K562 (cell line): ENCODE measurements at regions not wholly inside any gene's neighbourhood (a gene's known extent, or its start where the extent isn't known, plus 50 kb on each side); places are given as distances from the start of the nearest gene placed in this dataset.

Experiments used
- ATAC-seq: fragments of 200-7000 bp; cut with Tn5 transposase; 3 replicates; pipeline ENCODE4 v1.9.1; 2020; ENCODE audit warnings: moderate library complexity
- BruUV-seq: library from RNA; stranded (reverse); fragments of 400-500 nt; replicated peaks from 2 replicates; lab custom pipeline; 2021; lab: Mats Ljungman, UMichigan
- CTCF ChIA-PET: fragments of 300-600 bp; formaldehyde crosslinking; extraction: SDS; loops from one replicate; lab custom pipeline; 2021; ENCODE audit warnings: low intra/inter-chr PET ratio; lab: Yijun Ruan, JAX
- POLR2A ChIA-PET: fragments of 300-600, 350-650 bp; sonication (Branson Sonifier 250); formaldehyde crosslinking; extraction: SDS; loops from one replicate; lab custom pipeline; 2021; ENCODE audit warnings: antibody characterized with exemption, inconsistent platforms; lab: Yijun Ruan, JAX
- DNase-seq, 4 experiments: peaks; one replicate each; pipeline versions ENCODE4 v3.0.0 to v3.0.0-alpha.2; 2011 to 2018; ENCODE audit warnings: low spot score in 3 of 4, mixed read lengths in 3 of 4; ENCODE audit errors: extremely low read depth in 1 of 4
- FAIRE-seq: peaks from 2 replicates; lab custom pipeline; 2011; peaks lifted over from hg19 to GRCh38; lab: Jason Lieb, UNC
- H2AFZ ChIP-seq: 2 replicates; pipeline ENCODE4 v1.6.0; 2011; ENCODE audit warnings: low read depth, low read length, control low read depth, inconsistent platforms
- H3K27ac ChIP-seq: fragments of 200-600 bp; 3 replicates; pipeline ENCODE4 v1.8.0; 2011; ENCODE audit warnings: low read depth, mild to moderate bottlenecking, control low read depth, inconsistent platforms, low read length, moderate library complexity, mixed read lengths; ENCODE audit errors: extremely low read depth
- H3K27me3 ChIP-seq, 2 experiments: fragments of 300-600 bp in 1 of 2; 2 replicates in 1 of 2; 3 replicates in 1 of 2; pipeline versions ENCODE4 v1.6.0 to v1.8.0; 2011; ENCODE audit warnings: inconsistent platforms in 2 of 2, low read length in 2 of 2, mild to moderate bottlenecking in 1 of 2, mixed read lengths in 1 of 2, moderate library complexity in 1 of 2; ENCODE audit not compliant: control insufficient read depth in 2 of 2, insufficient read depth in 2 of 2
- H3K36me3 ChIP-seq: fragments of 300-600 bp; 3 replicates; pipeline ENCODE4 v1.8.0; 2011; ENCODE audit warnings: mild to moderate bottlenecking, low read length, inconsistent platforms; ENCODE audit not compliant: control insufficient read depth, insufficient read depth
- H3K4me1 ChIP-seq, 2 experiments: fragments of 200-600 bp in 1 of 2; replicated peaks in 1 of 2; 2 replicates in 1 of 2; 3 replicates in 1 of 2; pipeline versions ENCODE4 v1.5.1 to v1.8.0; 2011; ENCODE audit warnings: inconsistent platforms in 2 of 2, low read length in 2 of 2, mild to moderate bottlenecking in 1 of 2, mixed read lengths in 1 of 2, moderate library complexity in 1 of 2; ENCODE audit not compliant: control insufficient read depth in 2 of 2, insufficient read depth in 2 of 2
- H3K4me2 ChIP-seq: 2 replicates; pipeline ENCODE4 v1.6.1; 2011; ENCODE audit warnings: low read length, control low read depth, inconsistent platforms, mixed read lengths; ENCODE audit not compliant: insufficient read depth
- H3K4me3 ChIP-seq: fragments of 200-600 bp; sonication (generic), shearing (Covaris generic); 2 replicates; pipeline ENCODE4 v1.5.1; 2016; ENCODE audit warnings: control low read depth, inconsistent platforms
- H3K79me2 ChIP-seq: fragments of 200-600 bp; 3 replicates; pipeline ENCODE4 v1.8.0; 2011; ENCODE audit warnings: low read length, inconsistent platforms; ENCODE audit not compliant: control insufficient read depth, insufficient read depth
- H3K9ac ChIP-seq, 2 experiments: 2 replicates each; pipeline versions ENCODE4 v1.6.0 to v1.6.1; 2011; ENCODE audit warnings: low read depth in 2 of 2, low read length in 2 of 2, control low read depth in 1 of 2, inconsistent platforms in 1 of 2, mild to moderate bottlenecking in 1 of 2, mixed read lengths in 1 of 2; ENCODE audit not compliant: insufficient read depth in 1 of 2
- H3K9me1 ChIP-seq: one replicate; pipeline ENCODE4 v1.6.0; 2011; ENCODE audit warnings: inconsistent platforms, mild to moderate bottlenecking, low read length, moderate library complexity; ENCODE audit not compliant: control insufficient read depth, insufficient read depth
- H3K9me3 ChIP-seq: replicated peaks from 2 replicates; pipeline ENCODE4 v1.5.1; 2011; ENCODE audit warnings: low read depth, low read length, inconsistent platforms; ENCODE audit not compliant: control insufficient read depth, insufficient read depth
- H4K20me1 ChIP-seq: replicated peaks from 2 replicates; pipeline ENCODE4 v1.6.1; 2011; ENCODE audit warnings: low read length, inconsistent platforms, mixed read lengths; ENCODE audit not compliant: control insufficient read depth, insufficient read depth
- KLF13 ChIP-seq: fragments of 450-650 bp; IDR thresholded peaks from 2 replicates; pipeline ENCODE4 v1.6.1; 2016; ENCODE audit warnings: missing genetic modification characterization, low read depth, mild to moderate bottlenecking, missing compliant biosample characterization, moderate library complexity, borderline replicate concordance
- NR3C1 ChIP-seq: sonication (generic); formaldehyde crosslinking; IDR thresholded peaks from 2 replicates; pipeline ENCODE4 v1.8.1; 2022; ENCODE audit warnings: missing genetic modification reagents
- WGBS: fragments of 100-300 bp; shearing (Covaris generic); methylation state at CpG from one replicate; pipeline ENCODE4 v1.1.6; 2016; ENCODE audit warnings: low coverage, mixed read lengths; ENCODE audit not compliant: insufficient coverage; ENCODE audit errors: missing lambda C conversion rate; 5-methylcytosine and 5-hydroxymethylcytosine counted together
- in situ Hi-C: fragments of 300-500 bp; cut with MboI; formaldehyde crosslinking; loops from 4 replicates; pipeline ENCODE4 v1.15.0; 2018; ENCODE audit warnings: inconsistent platforms, mixed read lengths
- intact Hi-C: fragments of 100-400 bp; cut with micrococcal nuclease; formaldehyde crosslinking; loops from 2 replicates; pipeline ENCODE4 v1.14.2; 2022
- TF ChIP-seq, protein P1 (sequence below): fragments of 450-650 bp; formaldehyde crosslinking; IDR thresholded peaks from 2 replicates; pipeline ENCODE4 v1.4.0; 2020; ENCODE audit warnings: mild to moderate bottlenecking, mixed read lengths
- TF ChIP-seq, protein P2 (sequence below): fragments of 450-650 bp; IDR thresholded peaks from 2 replicates; pipeline ENCODE4 v1.6.1; 2018; ENCODE audit not compliant: partially characterized antibody
- TF ChIP-seq, protein P3 (sequence below): fragments of 250-450 bp; sonication (Bioruptor Pico); IDR thresholded peaks from 2 replicates; pipeline ENCODE4 v1.5.0; 2022; ENCODE audit warnings: mild to moderate bottlenecking

DNA sequence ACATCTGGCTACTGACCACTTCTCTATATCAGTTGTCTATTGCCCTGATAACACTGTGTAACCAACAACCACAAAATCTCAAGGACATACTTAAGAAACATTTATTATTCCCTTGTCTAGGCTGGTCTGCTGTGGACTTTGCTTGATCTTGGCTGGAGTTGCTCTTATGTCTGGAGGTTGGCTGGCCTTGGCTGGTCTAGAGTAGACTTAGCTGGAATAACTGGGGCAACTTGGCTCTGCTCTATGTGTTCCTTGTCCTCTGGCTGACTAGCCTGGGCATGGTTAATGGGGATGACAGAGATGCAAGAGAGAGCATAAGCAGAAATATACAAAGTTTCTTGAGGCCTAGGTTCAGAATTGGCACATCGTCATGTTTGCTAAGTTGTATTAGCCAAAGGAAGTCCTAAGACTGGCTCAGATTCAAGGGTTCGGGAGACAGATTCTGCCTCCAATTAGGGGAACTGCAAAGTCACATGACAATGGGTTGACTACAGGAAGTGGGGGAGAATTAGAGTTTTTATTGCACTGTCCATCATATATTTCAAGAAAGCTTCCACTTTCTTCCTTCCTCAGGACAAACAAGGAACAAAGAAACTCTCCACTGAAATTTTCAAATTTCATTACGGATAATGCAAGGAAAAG is 61.4 kb upstream of the HMCN1 start:
- BruUV-seq = no TSS peak
- 2% methylated on average over 3 of the region's 3 CpGs for WGBS
- Histone ChIP-seq H3K9me3 (no peaks in the 10 kb centered on the region), H3K4me2 (no peak overlapping the region), H3K27me3 (peaks cover 4 to 8% of the 10 kb centered on the region in 2 experiments; a peak in 1 of 5 replicates), H3K36me3 (no peaks in the 10 kb centered on the region), H3K9ac (no peak overlapping the region), H3K79me2 (no peaks in the 10 kb centered on the region), H3K4me1 (no peaks in the 10 kb centered on the region), H3K4me3 (no peak overlapping the region), H2AFZ (no peak overlapping the region), H3K27ac (no peak overlapping the region), H3K9me1 (no peaks in the 10 kb centered on the region), H4K20me1 (no peaks in the 10 kb centered on the region)
- FAIRE-seq (no peak), DNase-seq (no peak), ATAC-seq (no peak)
- POLR2A ChIA-PET = no interaction called here
- CTCF ChIA-PET = no interaction called here
- TF ChIP-seq NR3C1 (CRISPR knock-in tag) = no peak
- TF ChIP-seq, protein P1, sequence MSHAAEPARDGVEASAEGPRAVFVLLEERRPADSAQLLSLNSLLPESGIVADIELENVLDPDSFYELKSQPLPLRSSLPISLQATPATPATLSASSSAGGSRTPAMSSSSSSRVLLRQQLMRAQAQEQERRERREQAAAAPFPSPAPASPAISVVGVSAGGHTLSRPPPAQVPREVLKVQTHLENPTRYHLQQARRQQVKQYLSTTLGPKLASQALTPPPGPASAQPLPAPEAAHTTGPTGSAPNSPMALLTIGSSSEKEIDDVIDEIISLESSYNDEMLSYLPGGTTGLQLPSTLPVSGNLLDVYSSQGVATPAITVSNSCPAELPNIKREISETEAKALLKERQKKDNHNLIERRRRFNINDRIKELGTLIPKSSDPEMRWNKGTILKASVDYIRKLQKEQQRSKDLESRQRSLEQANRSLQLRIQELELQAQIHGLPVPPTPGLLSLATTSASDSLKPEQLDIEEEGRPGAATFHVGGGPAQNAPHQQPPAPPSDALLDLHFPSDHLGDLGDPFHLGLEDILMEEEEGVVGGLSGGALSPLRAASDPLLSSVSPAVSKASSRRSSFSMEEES (CRISPR knock-in tag) = peak; percentile 58
- intact Hi-C loops (loop anchor here (5.0 to 10.0 kb wide), 2 partner anchors 356 to 468 kb away; partner anchors contain the start of gene IVNS1ABP), in situ Hi-C loops (no loop called here)

DNA sequence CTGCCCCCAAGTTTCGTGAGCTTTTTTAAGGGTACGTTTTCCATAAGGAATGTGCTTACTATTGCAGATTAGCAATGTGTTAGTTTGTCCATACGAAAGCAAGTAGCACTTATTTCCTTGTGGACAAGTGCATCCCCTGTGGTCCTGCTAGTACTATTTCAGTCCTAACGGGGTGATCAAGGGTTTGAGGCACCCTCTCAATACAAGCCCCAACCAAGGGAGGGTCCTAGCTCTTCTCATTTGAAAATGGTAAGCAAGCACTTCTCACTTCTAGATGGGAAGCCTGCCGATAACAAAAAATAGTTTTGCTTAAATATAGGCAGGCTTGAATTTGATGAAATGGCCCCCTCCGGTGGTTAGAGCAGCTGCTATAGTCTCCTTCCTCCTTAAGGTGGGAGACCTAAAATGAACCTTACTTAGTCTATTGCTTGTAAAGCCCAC is 64.0 kb upstream of the HMCN1 start:
- in situ Hi-C loops (no loop called here), intact Hi-C loops (loop anchor here (5.0 to 10.0 kb wide), 2 partner anchors 353 to 465 kb away; partner anchors contain the start of gene IVNS1ABP)
- FAIRE-seq (no peak), ATAC-seq (peak; percentile 80), DNase-seq (peak in 1 of 4 experiments; percentile 24)
- no peaks in the 10 kb centered on the region for H3K79me2 ChIP-seq
- 1% methylated on average over 6 of the region's 6 CpGs for WGBS
- no peak overlapping the region for H3K4me3 ChIP-seq
- H3K9me3 ChIP-seq = no peaks in the 10 kb centered on the region
- no peak overlapping the region for H2AFZ ChIP-seq
- H3K9me1 ChIP-seq = no peaks in the 10 kb centered on the region
- BruUV-seq = no TSS peak
- no peaks in the 10 kb centered on the region for H4K20me1 ChIP-seq
- H3K27ac ChIP-seq = no peak overlapping the region
- POLR2A ChIA-PET = interaction anchor here (0.6 to 1.0 kb wide), 2 partner anchors 9 to 90 kb away, joined by 3 read pairs; no protein-coding TSS in a partner anchor
- H3K4me2 ChIP-seq = no peak overlapping the region
- no peak overlapping the region for H3K9ac ChIP-seq
- CTCF ChIA-PET = no interaction called here
- no peaks in the 10 kb centered on the region for H3K36me3 ChIP-seq
- H3K4me1 ChIP-seq = no peaks in the 10 kb centered on the region
- peaks cover 4 to 8% of the 10 kb centered on the region in 2 experiments; a peak in 2 of 5 replicates for H3K27me3 ChIP-seq
- TF ChIP-seq, protein P2, sequence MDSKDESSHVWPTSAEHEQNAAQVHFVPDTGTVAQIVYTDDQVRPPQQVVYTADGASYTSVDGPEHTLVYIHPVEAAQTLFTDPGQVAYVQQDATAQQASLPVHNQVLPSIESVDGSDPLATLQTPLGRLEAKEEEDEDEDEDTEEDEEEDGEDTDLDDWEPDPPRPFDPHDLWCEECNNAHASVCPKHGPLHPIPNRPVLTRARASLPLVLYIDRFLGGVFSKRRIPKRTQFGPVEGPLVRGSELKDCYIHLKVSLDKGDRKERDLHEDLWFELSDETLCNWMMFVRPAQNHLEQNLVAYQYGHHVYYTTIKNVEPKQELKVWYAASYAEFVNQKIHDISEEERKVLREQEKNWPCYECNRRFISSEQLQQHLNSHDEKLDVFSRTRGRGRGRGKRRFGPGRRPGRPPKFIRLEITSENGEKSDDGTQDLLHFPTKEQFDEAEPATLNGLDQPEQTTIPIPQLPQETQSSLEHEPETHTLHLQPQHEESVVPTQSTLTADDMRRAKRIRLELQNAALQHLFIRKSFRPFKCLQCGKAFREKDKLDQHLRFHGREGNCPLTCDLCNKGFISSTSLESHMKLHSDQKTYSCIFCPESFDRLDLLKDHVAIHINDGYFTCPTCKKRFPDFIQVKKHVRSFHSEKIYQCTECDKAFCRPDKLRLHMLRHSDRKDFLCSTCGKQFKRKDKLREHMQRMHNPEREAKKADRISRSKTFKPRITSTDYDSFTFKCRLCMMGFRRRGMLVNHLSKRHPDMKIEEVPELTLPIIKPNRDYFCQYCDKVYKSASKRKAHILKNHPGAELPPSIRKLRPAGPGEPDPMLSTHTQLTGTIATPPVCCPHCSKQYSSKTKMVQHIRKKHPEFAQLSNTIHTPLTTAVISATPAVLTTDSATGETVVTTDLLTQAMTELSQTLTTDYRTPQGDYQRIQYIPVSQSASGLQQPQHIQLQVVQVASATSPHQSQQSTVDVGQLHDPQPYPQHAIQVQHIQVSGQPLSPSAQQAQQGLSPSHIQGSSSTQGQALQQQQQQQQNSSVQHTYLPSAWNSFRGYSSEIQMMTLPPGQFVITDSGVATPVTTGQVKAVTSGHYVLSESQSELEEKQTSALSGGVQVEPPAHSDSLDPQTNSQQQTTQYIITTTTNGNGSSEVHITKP = no peak
- no peak for TF ChIP-seq KLF13 (tag)
- TF ChIP-seq, protein P3, sequence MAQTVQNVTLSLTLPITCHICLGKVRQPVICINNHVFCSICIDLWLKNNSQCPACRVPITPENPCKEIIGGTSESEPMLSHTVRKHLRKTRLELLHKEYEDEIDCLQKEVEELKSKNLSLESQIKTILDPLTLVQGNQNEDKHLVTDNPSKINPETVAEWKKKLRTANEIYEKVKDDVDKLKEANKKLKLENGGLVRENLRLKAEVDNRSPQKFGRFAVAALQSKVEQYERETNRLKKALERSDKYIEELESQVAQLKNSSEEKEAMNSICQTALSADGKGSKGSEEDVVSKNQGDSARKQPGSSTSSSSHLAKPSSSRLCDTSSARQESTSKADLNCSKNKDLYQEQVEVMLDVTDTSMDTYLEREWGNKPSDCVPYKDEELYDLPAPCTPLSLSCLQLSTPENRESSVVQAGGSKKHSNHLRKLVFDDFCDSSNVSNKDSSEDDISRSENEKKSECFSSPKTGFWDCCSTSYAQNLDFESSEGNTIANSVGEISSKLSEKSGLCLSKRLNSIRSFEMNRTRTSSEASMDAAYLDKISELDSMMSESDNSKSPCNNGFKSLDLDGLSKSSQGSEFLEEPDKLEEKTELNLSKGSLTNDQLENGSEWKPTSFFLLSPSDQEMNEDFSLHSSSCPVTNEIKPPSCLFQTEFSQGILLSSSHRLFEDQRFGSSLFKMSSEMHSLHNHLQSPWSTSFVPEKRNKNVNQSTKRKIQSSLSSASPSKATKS (CRISPR knock-in tag) = no peak
